SK-N-MC (cell line): ENCODE measurements at regions not wholly inside any gene's neighbourhood (a gene's known extent, or its start where the extent isn't known, plus 50 kb on each side); places are given as distances from the start of the nearest gene placed in this dataset.

ENCODE experiments used
- DNase-seq: peaks from one replicate; pipeline ENCODE4 v3.0.0-alpha.2; 2011; ENCODE audit warnings: low read depth, low spot score
- H3K27ac ChIP-seq: fragments of 200-600 bp; sonication (generic); 2 replicates; pipeline ENCODE4 v1.5.1; 2016; ENCODE audit warnings: mixed run types
- H3K36me3 ChIP-seq: fragments of 200-600 bp; sonication (generic); 2 replicates; pipeline ENCODE4 v1.6.1; 2017; ENCODE audit warnings: antibody characterized with exemption, low read length, mixed read lengths; ENCODE audit not compliant: insufficient read depth
- H3K4me3 ChIP-seq: fragments of 200-600 bp; sonication (generic); 2 replicates; pipeline ENCODE4 v1.5.1; 2016
- H3K9ac ChIP-seq: fragments of 200-600 bp; sonication (generic); 2 replicates; pipeline ENCODE4 v1.8.0; 2017; ENCODE audit warnings: mixed run types, mixed read lengths; ENCODE audit not compliant: insufficient read length
- H3K9me3 ChIP-seq: fragments of 200-600 bp; sonication (generic); 2 replicates; pipeline ENCODE4 v1.6.1; 2017; ENCODE audit warnings: low read depth, mild to moderate bottlenecking, antibody characterized with exemption, low read length, moderate library complexity, mixed read lengths
- EZH2 ChIP-seq: fragments of 200-600 bp; sonication (generic); IDR thresholded peaks from one replicate; pipeline ENCODE4 v1.6.1; 2017; ENCODE audit warnings: antibody characterized with exemption
- FOXP2 ChIP-seq: optimal IDR thresholded peaks from 2 replicates; pipeline ENCODE3; 2011; ENCODE audit warnings: mild to moderate bottlenecking, moderate library complexity; ENCODE audit not compliant: insufficient read depth; ENCODE audit errors: extremely low read length, control extremely low read depth
- POLR2AphosphoS5 ChIP-seq: IDR thresholded peaks from 2 replicates; pipeline ENCODE4 v1.6.1; 2012; ENCODE audit warnings: mild to moderate bottlenecking, low read depth, low read length, borderline replicate concordance

- TF ChIP-seq FOXP2 (no peak), POLR2AphosphoS5 (no peak), EZH2 (no peak)
- Histone ChIP-seq H3K36me3 (no peaks in the 10 kb centered on the region), H3K9me3 (no peaks in the 10 kb centered on the region), H3K9ac (no peak overlapping the region), H3K4me3 (no peak overlapping the region), H3K27ac (no peak overlapping the region)
- DNase-seq = no peak
Observed at GRCh38 chr10:4677296-4678021, 148.5 kb upstream of the AKR1E2 start.

- no peak overlapping the region for H3K9ac ChIP-seq
- no peak overlapping the region for H3K27ac ChIP-seq
- DNase-seq = no peak
- TF ChIP-seq FOXP2 (no peak), POLR2AphosphoS5 (no peak), EZH2 (no peak)
- H3K4me3 ChIP-seq = no peak overlapping the region
- no peaks in the 10 kb centered on the region for H3K36me3 ChIP-seq
- no peaks in the 10 kb centered on the region for H3K9me3 ChIP-seq
Observed at GRCh38 chr10:4676566-4676965, 149.4 kb upstream of the AKR1E2 start.

GRCh38 chr10:4675808-4676207, 150.2 kb upstream of the AKR1E2 start:
- no peak overlapping the region for H3K9ac ChIP-seq
- no peak overlapping the region for H3K4me3 ChIP-seq
- no peaks in the 10 kb centered on the region for H3K9me3 ChIP-seq

GRCh38 chr10:4673279-4674040, 152.5 kb upstream of the AKR1E2 start:
- TF ChIP-seq FOXP2 = no peak
- TF ChIP-seq EZH2 = no peak
- no peak for TF ChIP-seq POLR2AphosphoS5
- Histone ChIP-seq H3K4me3 (no peak overlapping the region), H3K36me3 (no peaks in the 10 kb centered on the region), H3K9me3 (no peaks in the 10 kb centered on the region), H3K9ac (no peak overlapping the region), H3K27ac (no peak overlapping the region)
- DNase-seq = no peak

More at GRCh38 chr10:4675808-4676207, 150.2 kb upstream of the AKR1E2 start:
- H3K36me3 ChIP-seq = no peaks in the 10 kb centered on the region
- DNase-seq = no peak
- TF ChIP-seq FOXP2 (no peak), EZH2 (no peak), POLR2AphosphoS5 (no peak)
- H3K27ac ChIP-seq = no peak overlapping the region

- TF ChIP-seq EZH2 = no peak
- no peak for TF ChIP-seq POLR2AphosphoS5
- TF ChIP-seq FOXP2 = no peak
- no peak for DNase-seq
- Histone ChIP-seq H3K27ac (no peak overlapping the region), H3K36me3 (no peaks in the 10 kb centered on the region), H3K9ac (no peak overlapping the region), H3K4me3 (no peak overlapping the region), H3K9me3 (no peaks in the 10 kb centered on the region)
Observed at GRCh38 chr10:4672201-4672600, 153.8 kb upstream of the AKR1E2 start.

- no peaks in the 10 kb centered on the region for H3K9me3 ChIP-seq
- DNase-seq = no peak
- H3K36me3 ChIP-seq = no peaks in the 10 kb centered on the region
- no peak overlapping the region for H3K9ac ChIP-seq
- H3K4me3 ChIP-seq = no peak overlapping the region
- no peak for TF ChIP-seq EZH2
- TF ChIP-seq POLR2AphosphoS5 = no peak
- no peak for TF ChIP-seq FOXP2
- H3K27ac ChIP-seq = no peak overlapping the region
Observed at GRCh38 chr10:4671451-4672145, 154.4 kb upstream of the AKR1E2 start.

GRCh38 chr10:4670737-4671136, 155.3 kb upstream of the AKR1E2 start:
- H3K4me3 ChIP-seq = no peak overlapping the region
- no peak for DNase-seq
- H3K9ac ChIP-seq = no peak overlapping the region

GRCh38 chr10:4669585-4669984, 156.4 kb upstream of the AKR1E2 start:
- Histone ChIP-seq H3K9me3 (no peaks in the 10 kb centered on the region), H3K4me3 (no peak overlapping the region), H3K27ac (no peak overlapping the region), H3K9ac (no peak overlapping the region), H3K36me3 (no peaks in the 10 kb centered on the region)
- no peak for DNase-seq
- TF ChIP-seq EZH2 = no peak
- no peak for TF ChIP-seq POLR2AphosphoS5
- no peak for TF ChIP-seq FOXP2

More at GRCh38 chr10:4670737-4671136, 155.3 kb upstream of the AKR1E2 start:
- H3K9me3 ChIP-seq = no peaks in the 10 kb centered on the region
- no peaks in the 10 kb centered on the region for H3K36me3 ChIP-seq
- TF ChIP-seq FOXP2 (no peak), EZH2 (no peak), POLR2AphosphoS5 (no peak)
- H3K27ac ChIP-seq = no peak overlapping the region
